ENCODE measurements at regions not wholly inside any gene's neighbourhood (a gene's known extent, or its start where the extent isn't known, plus 50 kb on each side); places are given as distances from the start of the nearest gene placed in this dataset.

- Histone ChIP-seq H3K36me3 (ENCODE audit: low read depth, missing control alignments) (no peaks in the 10 kb centered on the region), H3K4me3 (no peak overlapping the region), H3K27me3 (no peaks in the 10 kb centered on the region), H3K4me1 (no peaks in the 10 kb centered on the region), H3K9me3 (no peaks in the 10 kb centered on the region), H3K27ac (no peak overlapping the region)
- no peak for TF ChIP-seq POLR2A (IDR thresholded peaks at IDR 0.05)
- no peak for TF ChIP-seq CTCF (IDR thresholded peaks at IDR 0.05)
- intact Hi-C loops (cut with DNase I; ENCODE audit: low total_unique reads): loop anchor here (10.0 kb wide), 1 partner anchor 1029 kb away; the partner anchor contains the start of genes HOXD8 and HOXD9
- no peak for DNase-seq
Observed at GRCh38 chr2:177153805-177154204, 58.8 kb upstream of the HNRNPA3 start.

- WGBS, 2 donors: 83 to 90% methylated on average over 1 of the region's 1 CpG
- H3K27ac ChIP-seq: no peak overlapping the region
- no peaks in the 10 kb centered on the region for H3K4me1 ChIP-seq
Observed at GRCh38 chr2:177154809-177155208, 57.8 kb upstream of the HNRNPA3 start.

DNA sequence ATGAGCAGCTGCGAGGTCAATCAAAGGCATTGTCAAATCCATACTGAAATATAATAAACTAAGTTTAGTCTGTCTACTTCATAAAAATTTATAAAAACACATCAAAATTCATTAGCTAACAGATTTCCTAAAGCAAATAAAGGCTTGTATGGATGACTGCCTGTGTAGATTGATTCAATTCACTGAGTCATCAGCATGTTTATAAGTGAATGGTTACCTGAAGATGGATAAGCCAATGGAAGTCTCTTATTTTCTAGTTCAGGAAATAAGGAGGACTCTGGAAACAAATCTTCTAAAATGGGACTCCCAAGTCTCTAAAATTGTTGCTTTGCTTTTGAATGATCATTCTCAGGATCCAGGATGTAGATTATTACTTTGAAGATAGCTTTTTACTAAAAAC, 57.0 kb upstream of the HNRNPA3 start:
- Histone ChIP-seq H3K9me3 (no peaks in the 10 kb centered on the region), H3K36me3 (ENCODE audit: low read depth, missing control alignments) (no peaks in the 10 kb centered on the region), H3K27me3 (no peaks in the 10 kb centered on the region), H3K4me1 (no peaks in the 10 kb centered on the region), H3K4me3 (no peak overlapping the region), H3K27ac (no peak overlapping the region)
- DNase-seq: no peak
- 92 to 96% methylated on average over 1 of the region's 1 CpG for WGBS, 2 donors
- no peak for TF ChIP-seq POLR2A (IDR thresholded peaks at IDR 0.05)
- no peak for TF ChIP-seq CTCF (IDR thresholded peaks at IDR 0.05)
- intact Hi-C loops (cut with DNase I; ENCODE audit: low total_unique reads): loop anchor here (10.0 kb wide), 1 partner anchor 1031 kb away; the partner anchor contains the start of genes HOXD8 and HOXD9

More at GRCh38 chr2:177154809-177155208, 57.8 kb upstream of the HNRNPA3 start:
- Histone ChIP-seq H3K4me3 (no peak overlapping the region), H3K27me3 (no peaks in the 10 kb centered on the region), H3K36me3 (ENCODE audit: low read depth, missing control alignments) (no peaks in the 10 kb centered on the region), H3K9me3 (no peaks in the 10 kb centered on the region)
- intact Hi-C loops (cut with DNase I; ENCODE audit: low total_unique reads): loop anchor here (10.0 kb wide), 1 partner anchor 1030 kb away; the partner anchor contains the start of genes HOXD8 and HOXD9
- TF ChIP-seq POLR2A (IDR thresholded peaks at IDR 0.05): no peak
- no peak for DNase-seq

DNA sequence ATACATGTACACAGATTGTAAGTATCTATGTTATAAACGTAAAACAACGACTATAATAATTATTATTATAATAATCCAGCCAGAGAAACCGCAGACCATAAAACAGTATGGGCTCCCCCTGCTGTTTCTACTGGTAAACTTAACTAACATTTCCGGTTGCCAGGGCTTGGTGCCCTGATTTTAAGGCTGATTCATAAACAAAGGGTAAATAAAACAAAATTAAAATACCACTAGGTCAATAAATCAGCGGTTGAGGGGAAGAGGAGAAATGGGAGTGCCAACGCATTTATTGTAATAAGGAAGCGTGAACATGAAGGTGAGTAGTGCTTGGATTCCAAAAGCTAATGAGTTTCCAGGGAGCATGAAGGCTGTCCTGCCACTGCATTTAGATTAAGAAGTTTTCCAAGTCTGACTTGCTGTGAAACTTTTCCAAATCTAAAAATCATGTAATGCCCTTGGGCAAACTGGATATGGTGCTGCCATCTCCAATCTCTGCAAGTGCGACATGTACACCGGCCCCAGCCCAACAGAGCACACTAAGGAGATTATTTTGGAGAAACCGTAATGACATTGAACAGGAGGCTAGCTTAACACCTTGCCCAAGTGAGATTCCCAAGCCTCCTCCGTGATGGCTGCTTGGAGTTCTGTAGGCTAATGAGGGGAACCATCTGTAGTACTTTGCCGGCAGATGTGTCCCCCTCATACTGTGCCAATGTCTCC, 50.7 kb upstream of the HNRNPA3 start:
- DNase-seq: no peak
- intact Hi-C loops (cut with DNase I; ENCODE audit: low total_unique reads): loop anchor here (10.0 kb wide), 4 partner anchors 103 to 443 kb away; partner anchors contain the start of gene NFE2L2
- Histone ChIP-seq H3K27ac (no peak overlapping the region), H3K4me3 (no peak overlapping the region), H3K27me3 (no peaks in the 10 kb centered on the region), H3K36me3 (ENCODE audit: low read depth, missing control alignments) (no peaks in the 10 kb centered on the region), H3K4me1 (peaks cover 14% of the 10 kb centered on the region), H3K9me3 (no peaks in the 10 kb centered on the region)
- WGBS, 2 donors: 50 to 56% methylated on average over 12 of the region's 12 CpGs
- TF ChIP-seq CTCF (IDR thresholded peaks at IDR 0.05): peak in 1 of 3 experiments; percentile 58
- no peak for TF ChIP-seq POLR2A (IDR thresholded peaks at IDR 0.05)

MicroRNAs encoded in the stretch of these regions (microRNA counts, 767-probe panel; counts per million panel counts)
- microRNA hsa-miR-1246: 0 to 152 counts per million in 2 donors

Small RNA genes lying in the stretch of these regions (microRNA-seq; reads per million reads assigned to microRNA genes)
- gene MIR1246 (ENCODE audit: borderline number of aligned reads in 2 of 2, borderline replicate concordance in 1 of 2): 0 reads per million in 2 donors

Small RNA genes lying in the stretch of these regions (small RNA-seq; reads per million reads assigned to genes)
- gene RNA5SP112 (0 reads per million in 2 donors), gene RNU6-187P (0 reads per million in 2 donors), gene RNU6ATAC14P (0 reads per million in 2 donors)
